GDM1 (cell line): ENCODE measurements at regions not wholly inside any gene's neighbourhood (a gene's known extent, or its start where the extent isn't known, plus 50 kb on each side); places are given as distances from the start of the nearest gene placed in this dataset.

Source experiments
- DNase-seq: peaks from one replicate; lab custom pipeline; 2025; lab: John Stamatoyannopoulos, UW

GRCh38 chr4:123096038-123096437, 173.6 kb upstream of the NUDT6 start:
- DNase-seq, result no peak

DNA sequence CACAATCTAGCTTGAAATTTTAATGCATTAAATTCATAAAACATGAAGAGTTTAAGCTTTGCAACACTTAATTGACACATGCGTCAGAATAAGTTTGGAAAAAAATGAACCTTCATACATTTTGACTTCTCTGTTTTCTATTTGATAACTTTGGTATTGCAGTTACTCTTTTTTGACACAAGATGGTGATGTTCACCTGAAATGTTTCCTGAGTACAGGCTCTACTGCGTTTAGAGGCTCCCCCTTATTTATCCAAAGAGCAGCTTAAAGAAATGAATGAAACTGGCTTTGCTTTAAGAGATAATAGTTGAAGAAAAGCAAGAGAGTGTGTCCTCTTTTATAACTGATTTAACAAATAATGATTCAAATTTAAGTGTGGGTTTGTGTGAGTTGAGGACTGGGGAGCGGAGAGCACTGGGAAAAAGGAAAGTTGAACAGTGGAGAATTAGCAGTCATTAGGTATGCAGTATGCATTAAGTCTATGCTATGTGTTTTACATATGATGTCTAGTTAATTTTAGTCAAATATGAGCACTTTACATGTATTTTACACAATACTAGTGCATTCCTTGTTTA, 180.6 kb upstream of the NUDT6 start:
- DNase-seq, result no peak

DNA sequence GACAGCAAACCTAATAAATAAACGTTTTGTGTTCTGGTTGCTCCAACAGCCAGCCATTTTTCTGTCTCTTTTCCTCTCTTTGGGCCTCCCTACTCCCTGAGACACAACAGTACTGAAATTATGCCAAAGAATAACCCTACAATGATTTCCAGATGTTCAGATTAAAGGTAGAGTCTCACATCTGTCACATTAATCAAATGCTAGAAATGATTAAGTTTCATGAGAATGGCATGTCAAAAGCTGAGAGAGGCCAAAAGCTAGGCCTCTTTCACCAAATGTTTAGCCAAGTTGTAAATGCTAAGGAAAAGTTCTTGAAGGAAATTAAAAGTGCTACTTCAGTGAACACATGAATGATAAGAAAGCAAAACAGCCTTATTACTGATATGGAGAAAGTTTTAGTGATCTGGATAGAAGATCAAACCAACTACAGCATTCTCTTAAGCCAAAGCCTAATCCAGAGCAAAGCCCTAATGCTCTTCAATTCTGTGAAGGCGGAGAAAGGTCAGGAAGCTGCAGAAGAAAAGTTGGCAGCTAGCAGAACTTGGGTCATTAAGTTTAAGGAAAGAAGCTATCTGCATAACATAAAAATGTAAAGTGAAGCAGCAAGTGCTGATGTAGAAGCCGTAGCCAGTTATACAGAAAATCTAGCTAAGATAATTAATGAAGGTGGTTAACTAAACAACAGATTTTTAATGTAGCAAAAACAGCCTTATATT, 182.1 kb upstream of the NUDT6 start:
- DNase-seq, result no peak

GRCh38 chr4:123105026-123105420, 182.6 kb upstream of the NUDT6 start:
- no peak for DNase-seq

DNA sequence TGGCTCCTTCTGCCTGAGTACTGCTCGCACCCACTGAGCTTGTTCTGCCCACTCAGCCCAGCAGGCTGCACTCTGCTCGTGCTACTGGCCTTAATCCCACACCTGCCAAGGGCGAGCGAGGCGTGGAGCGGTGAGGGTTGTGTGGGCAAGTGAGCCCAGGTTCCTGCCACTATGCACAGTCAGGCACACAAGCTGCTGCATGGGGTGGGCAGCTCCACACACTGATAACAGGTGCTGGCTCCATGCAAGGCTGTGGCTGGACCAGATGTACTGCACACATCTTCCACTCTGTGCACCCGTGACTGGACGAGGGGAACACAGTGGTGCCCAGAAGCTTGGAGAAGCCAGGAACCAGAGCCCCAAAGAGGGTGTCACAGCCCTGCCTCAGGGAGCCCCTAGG, 184.3 kb upstream of the NUDT6 start:
- no peak for DNase-seq

GRCh38 chr4:123107444-123108252, 185.3 kb upstream of the NUDT6 start:
- DNase-seq, result no peak

GRCh38 chr4:123109139-123109538, 186.7 kb upstream of the NUDT6 start:
- DNase-seq, result no peak

DNA sequence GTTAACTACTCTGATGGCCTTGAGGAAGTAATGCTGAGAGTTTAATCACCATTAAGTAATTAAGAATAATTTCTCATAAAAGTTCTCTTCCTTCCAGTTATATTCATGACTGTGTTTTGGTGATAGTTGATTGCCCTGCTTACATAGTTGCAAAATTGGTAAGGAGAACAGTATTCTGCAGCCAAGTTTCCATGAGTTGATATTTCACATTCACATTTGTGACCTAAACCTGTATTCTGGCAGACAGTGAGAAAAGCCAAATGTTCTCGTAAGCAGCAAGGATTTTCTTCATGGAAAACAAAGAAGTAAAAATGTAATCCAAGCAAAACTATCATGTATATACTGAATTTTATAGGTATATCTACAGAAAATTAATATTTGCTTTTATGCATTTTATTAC, 187.8 kb upstream of the NUDT6 start:
- DNase-seq, result no peak

DNA sequence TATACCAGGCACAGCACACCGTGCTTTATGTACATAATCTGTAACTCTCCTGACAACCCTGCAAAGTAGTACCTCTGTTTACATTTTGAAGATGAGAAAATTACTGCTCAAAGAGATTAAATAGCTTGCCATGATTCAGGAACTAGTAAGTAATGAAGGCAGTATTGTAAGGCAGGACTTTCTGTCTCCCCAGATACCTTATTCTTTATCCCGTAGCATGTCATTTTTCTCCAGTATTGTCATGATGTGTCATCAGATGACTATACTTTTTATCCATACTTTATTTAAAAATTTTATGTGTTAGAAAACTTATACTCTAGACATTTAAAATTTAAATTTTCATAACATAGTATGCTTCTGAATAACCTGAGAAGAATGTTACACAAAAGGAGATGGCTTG, 188.3 kb upstream of the NUDT6 start:
- DNase-seq, result no peak

DNA sequence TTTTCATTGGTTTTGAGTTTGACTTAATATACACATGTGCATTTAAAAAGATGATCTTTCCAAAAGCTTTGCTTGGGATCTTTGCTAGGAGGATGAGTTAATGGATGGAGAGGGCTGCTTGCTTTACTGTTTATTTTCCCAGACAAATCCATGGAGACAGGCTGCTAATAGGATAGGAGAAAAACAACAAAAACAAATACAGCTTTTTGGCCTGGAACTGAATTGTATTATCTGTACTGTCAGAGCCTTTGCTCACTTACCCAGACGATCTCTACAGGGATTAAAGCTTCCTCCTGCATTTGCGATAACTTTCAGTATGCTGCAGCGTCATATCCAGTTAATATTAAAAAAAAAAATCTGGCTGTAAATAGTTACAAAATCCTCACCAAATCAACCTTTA, 190.8 kb upstream of the NUDT6 start:
- no peak for DNase-seq

GRCh38 chr4:123114084-123114914, 191.9 kb upstream of the NUDT6 start:
- DNase-seq, result no peak

- DNase-seq, result no peak
Measured at GRCh38 chr4:123114915-123115756, 192.7 kb upstream of the NUDT6 start.

DNA sequence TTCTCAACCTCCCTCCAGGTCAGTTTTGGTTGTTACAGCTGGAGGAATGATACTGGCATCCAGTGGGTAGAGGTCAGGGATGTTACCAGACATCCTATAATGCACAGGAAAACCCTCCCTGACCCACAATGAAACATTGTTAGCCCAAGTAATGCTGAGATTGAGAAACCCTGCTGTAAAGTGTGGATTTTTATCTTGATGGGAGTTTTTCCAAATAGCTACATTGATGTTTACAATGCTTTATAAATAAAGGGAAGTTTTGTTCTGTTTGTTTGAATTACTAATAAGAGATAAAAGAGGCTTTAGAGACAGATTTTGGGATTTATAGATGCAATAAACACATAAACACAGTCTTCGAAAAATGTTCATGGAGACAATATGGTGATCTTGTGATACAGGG, 194.0 kb upstream of the NUDT6 start:
- DNase-seq, result no peak

- DNase-seq, result no peak
Measured at GRCh38 chr4:123120473-123120872, 198.1 kb upstream of the NUDT6 start.

- no peak for DNase-seq
Measured at GRCh38 chr4:123121241-123121907, 199.0 kb upstream of the NUDT6 start.

- DNase-seq, result no peak
Measured at GRCh38 chr4:123125477-123125876, 203.1 kb upstream of the NUDT6 start.

- no peak for DNase-seq
Measured at GRCh38 chr4:123127218-123127617, 204.8 kb upstream of the NUDT6 start.

GRCh38 chr4:123127875-123128274, 205.5 kb upstream of the NUDT6 start:
- DNase-seq, result no peak

DNA sequence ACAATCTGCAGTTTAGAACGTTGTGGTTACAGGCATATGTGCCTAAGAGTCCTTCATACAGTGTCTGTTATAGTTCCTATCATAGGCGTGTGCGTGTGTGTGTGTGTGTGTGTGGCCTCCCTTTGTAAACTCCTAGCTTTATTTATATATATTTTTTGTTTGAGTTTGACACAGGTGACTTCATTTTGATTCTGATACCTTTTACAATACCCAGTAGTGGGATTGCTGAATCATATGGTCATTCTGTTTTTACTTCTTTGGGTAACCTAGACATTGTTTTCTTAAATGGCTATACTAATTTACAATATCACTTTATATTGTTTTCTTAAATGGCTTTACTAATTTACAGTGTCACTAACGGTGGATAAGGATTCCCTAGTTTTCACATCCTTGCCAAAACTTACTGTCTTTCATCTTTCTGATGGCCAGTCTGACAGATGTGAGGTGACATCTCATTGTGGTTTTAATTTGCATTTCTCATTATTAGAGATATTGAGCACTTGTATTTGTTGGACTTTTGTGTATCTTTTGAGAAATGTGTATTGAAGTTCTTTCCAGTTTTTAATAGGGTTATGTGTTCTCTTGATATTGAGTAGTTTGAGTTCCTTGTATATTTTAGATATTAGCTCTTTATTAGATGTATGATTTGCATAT, 211.1 kb upstream of the NUDT6 start:
- no peak for DNase-seq

GRCh38 chr4:123144616-123145015, 222.2 kb upstream of the NUDT6 start:
- DNase-seq, result no peak
